Hepatocyte (in vitro differentiated cells): ENCODE measurements at regions not wholly inside any gene's neighbourhood (a gene's known extent, or its start where the extent isn't known, plus 50 kb on each side); places are given as distances from the start of the nearest gene placed in this dataset.

ENCODE experiments used
- DNase-seq: peaks from one replicate; pipeline ENCODE4 v3.0.0-alpha.2; 2016; ENCODE audit warnings: low spot score
- H2AFZ ChIP-seq: fragments of 200-600 bp; sonication (generic); 2 replicates; pipeline ENCODE4 v1.6.0; 2016; ENCODE audit warnings: antibody characterized with exemption, mild to moderate bottlenecking
- H3K27ac ChIP-seq: fragments of 200-600 bp; sonication (generic); 2 replicates; pipeline ENCODE4 v1.5.1; 2016; ENCODE audit warnings: mild to moderate bottlenecking
- H3K27me3 ChIP-seq: fragments of 200-600 bp; sonication (generic); 2 replicates; pipeline ENCODE4 v1.6.1; 2016
- H3K36me3 ChIP-seq: fragments of 200-600 bp; sonication (generic); replicated peaks from 2 replicates; pipeline ENCODE4 v1.5.1; 2016; ENCODE audit warnings: low read depth; ENCODE audit not compliant: insufficient read depth
- H3K4me1 ChIP-seq: fragments of 200-600 bp; sonication (generic); 2 replicates; pipeline ENCODE4 v1.5.1; 2016; ENCODE audit warnings: mild to moderate bottlenecking, moderate library complexity; ENCODE audit not compliant: insufficient read depth
- H3K4me2 ChIP-seq: fragments of 200-600 bp; sonication (generic); 2 replicates; pipeline ENCODE4 v1.6.0; 2016
- H3K4me3 ChIP-seq: fragments of 200-600 bp; sonication (generic); 2 replicates; pipeline ENCODE4 v1.5.1; 2016; ENCODE audit warnings: mild to moderate bottlenecking
- H3K79me2 ChIP-seq: fragments of 200-600 bp; sonication (generic); 2 replicates; pipeline ENCODE4 v1.6.0; 2017; ENCODE audit warnings: mild to moderate bottlenecking
- H3K9me2 ChIP-seq: fragments of 200-600 bp; sonication (generic); replicated peaks from 2 replicates; pipeline ENCODE4 v1.6.0; 2017; ENCODE audit warnings: mild to moderate bottlenecking; ENCODE audit not compliant: insufficient read depth
- H3K9me3 ChIP-seq: fragments of 200-600 bp; sonication (generic); 2 replicates; pipeline ENCODE4 v1.5.1; 2016; ENCODE audit warnings: low read depth, mild to moderate bottlenecking
- H4K20me1 ChIP-seq: fragments of 200-600 bp; sonication (generic); 2 replicates; pipeline ENCODE4 v1.6.0; 2016; ENCODE audit warnings: mild to moderate bottlenecking; ENCODE audit not compliant: insufficient read depth, poor library complexity, severe bottlenecking
- EZH2 ChIP-seq: fragments of 200-600 bp; sonication (generic); IDR thresholded peaks from 2 replicates; pipeline ENCODE4 v1.6.1; 2016; ENCODE audit warnings: antibody characterized with exemption, mild to moderate bottlenecking, borderline replicate concordance
- EZH2phosphoT487 ChIP-seq: fragments of 200-600 bp; sonication (generic); IDR thresholded peaks from one replicate; pipeline ENCODE4 v1.6.1; 2018; ENCODE audit warnings: antibody characterized with exemption, mild to moderate bottlenecking, low read depth, moderate library complexity; ENCODE audit not compliant: unreplicated experiment, severe bottlenecking
- WGBS: methylation state at CpG from one replicate; pipeline ENCODE4 v1.1.6; 2016; ENCODE audit warnings: low lambda C conversion rate; ENCODE audit errors: missing lambda C conversion rate; 5-methylcytosine and 5-hydroxymethylcytosine counted together
- TF ChIP-seq, protein P1 (sequence below): fragments of 200-600 bp; sonication (generic); IDR thresholded peaks from 2 replicates; pipeline ENCODE4 v1.5.1; 2016; ENCODE audit warnings: antibody characterized with exemption, mild to moderate bottlenecking; ENCODE audit not compliant: poor library complexity

DNA sequence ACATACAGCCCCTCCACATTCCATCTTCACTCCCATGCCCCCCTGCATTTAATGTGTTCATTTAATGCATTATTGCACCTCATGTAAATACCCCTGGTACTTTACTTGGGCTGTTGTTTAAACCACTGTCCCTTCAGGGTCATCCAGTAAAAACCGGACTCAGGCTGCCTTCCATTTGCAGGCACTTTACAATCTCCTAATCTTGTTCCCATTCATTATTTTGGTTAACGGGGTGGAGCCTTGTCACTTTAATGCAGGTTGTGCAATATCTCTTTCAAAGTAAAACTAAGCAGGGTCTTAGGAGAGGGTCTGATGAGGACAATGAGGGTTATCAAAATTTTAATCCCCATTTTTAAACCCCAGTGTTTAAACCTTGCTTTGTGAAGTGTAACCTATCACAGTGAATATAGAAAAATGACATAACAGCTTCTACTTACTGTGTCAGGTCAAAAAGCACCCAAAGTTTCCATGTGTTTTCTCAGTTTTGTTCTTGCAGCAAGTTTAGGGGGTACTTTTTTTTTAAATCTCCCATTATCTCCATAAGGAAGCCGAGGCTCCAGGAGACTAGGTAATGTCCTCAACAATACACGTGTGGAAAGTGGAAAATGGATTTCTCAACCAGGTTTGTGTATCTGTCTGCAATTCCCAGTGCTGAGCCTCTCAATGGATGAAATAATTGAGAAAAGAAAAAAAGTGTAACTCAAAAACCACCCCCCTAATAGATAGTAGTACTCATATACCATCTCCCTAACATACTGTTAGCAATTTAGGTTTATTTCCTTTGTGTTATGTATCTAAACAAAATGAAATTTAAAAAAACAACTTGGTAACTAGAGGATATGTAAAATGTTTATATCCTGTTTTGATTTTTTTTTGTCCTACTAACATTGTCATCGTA is 54.2 kb upstream of the SPRY4 start:
- H3K27me3 ChIP-seq: no peaks in the 10 kb centered on the region
- H3K9me2 ChIP-seq: no peaks in the 10 kb centered on the region
- no peaks in the 10 kb centered on the region for H3K36me3 ChIP-seq
- no peaks in the 10 kb centered on the region for H3K79me2 ChIP-seq
- TF ChIP-seq EZH2 (no peak), EZH2phosphoT487 (no peak)
- TF ChIP-seq, protein P1, sequence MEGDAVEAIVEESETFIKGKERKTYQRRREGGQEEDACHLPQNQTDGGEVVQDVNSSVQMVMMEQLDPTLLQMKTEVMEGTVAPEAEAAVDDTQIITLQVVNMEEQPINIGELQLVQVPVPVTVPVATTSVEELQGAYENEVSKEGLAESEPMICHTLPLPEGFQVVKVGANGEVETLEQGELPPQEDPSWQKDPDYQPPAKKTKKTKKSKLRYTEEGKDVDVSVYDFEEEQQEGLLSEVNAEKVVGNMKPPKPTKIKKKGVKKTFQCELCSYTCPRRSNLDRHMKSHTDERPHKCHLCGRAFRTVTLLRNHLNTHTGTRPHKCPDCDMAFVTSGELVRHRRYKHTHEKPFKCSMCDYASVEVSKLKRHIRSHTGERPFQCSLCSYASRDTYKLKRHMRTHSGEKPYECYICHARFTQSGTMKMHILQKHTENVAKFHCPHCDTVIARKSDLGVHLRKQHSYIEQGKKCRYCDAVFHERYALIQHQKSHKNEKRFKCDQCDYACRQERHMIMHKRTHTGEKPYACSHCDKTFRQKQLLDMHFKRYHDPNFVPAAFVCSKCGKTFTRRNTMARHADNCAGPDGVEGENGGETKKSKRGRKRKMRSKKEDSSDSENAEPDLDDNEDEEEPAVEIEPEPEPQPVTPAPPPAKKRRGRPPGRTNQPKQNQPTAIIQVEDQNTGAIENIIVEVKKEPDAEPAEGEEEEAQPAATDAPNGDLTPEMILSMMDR: no peak
- H4K20me1 ChIP-seq: no peaks in the 10 kb centered on the region
- no peak for DNase-seq
- H3K4me3 ChIP-seq: no peak overlapping the region
- H3K4me2 ChIP-seq: no peak overlapping the region
- H3K27ac ChIP-seq: no peak overlapping the region
- no peak overlapping the region for H2AFZ ChIP-seq
- 54% methylated on average over 5 of the region's 5 CpGs for WGBS
- H3K9me3 ChIP-seq: no peaks in the 10 kb centered on the region
- H3K4me1 ChIP-seq: peaks cover 7% of the 10 kb centered on the region

DNA sequence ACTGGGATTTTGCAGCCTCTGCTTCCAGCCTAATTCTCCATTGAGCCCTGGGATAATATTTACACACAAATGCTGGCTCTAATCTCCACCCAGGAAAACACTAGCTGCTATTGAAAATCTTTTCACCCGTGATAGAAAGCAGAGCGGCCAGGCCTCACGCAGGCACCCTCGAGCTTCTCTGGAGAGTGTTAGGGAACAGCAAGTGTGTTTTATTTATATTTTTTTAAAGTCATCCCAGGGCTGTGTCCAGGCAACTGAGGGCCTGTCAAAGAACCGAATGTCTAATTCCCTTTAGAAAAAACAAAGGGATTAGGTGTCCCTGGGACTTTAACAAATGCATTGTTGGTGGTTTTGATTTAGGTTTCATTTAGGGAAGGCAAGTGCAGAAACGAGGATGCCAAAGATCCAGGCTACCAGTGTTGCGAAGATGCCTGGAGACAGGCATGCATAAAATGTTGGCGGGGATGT is 51.2 kb upstream of the SPRY4 start:
- TF ChIP-seq EZH2phosphoT487: no peak
- TF ChIP-seq, protein P1: no peak
- TF ChIP-seq EZH2: no peak
- H3K27me3 ChIP-seq: no peaks in the 10 kb centered on the region
- H3K9me2 ChIP-seq: no peaks in the 10 kb centered on the region
- no peaks in the 10 kb centered on the region for H4K20me1 ChIP-seq
- H3K4me2 ChIP-seq: no peak overlapping the region
- no peak for DNase-seq
- 37% methylated on average over 8 of the region's 8 CpGs for WGBS
- H3K4me1 ChIP-seq: peaks cover 7% of the 10 kb centered on the region
- no peaks in the 10 kb centered on the region for H3K79me2 ChIP-seq
- no peaks in the 10 kb centered on the region for H3K36me3 ChIP-seq
- no peak overlapping the region for H2AFZ ChIP-seq
- no peak overlapping the region for H3K4me3 ChIP-seq
- no peaks in the 10 kb centered on the region for H3K9me3 ChIP-seq
- H3K27ac ChIP-seq: no peak overlapping the region
